Loucy (cell line): ENCODE measurements at regions not wholly inside any gene's neighbourhood (a gene's known extent, or its start where the extent isn't known, plus 50 kb on each side); places are given as distances from the start of the nearest gene placed in this dataset.

Source experiments
- H2AFZ ChIP-seq: fragments of 200-600 bp; sonication (generic); 2 replicates; pipeline ENCODE4 v1.6.0; 2016; ENCODE audit warnings: antibody characterized with exemption, mild to moderate bottlenecking, low read length, moderate library complexity
- H3F3A ChIP-seq: fragments of 200-600 bp; 2 replicates; pipeline ENCODE4 v1.6.0; 2016; ENCODE audit warnings: antibody characterized with exemption, low read depth, mild to moderate bottlenecking
- H3K27me3 ChIP-seq: fragments of 200-600 bp; sonication (generic); 2 replicates; pipeline ENCODE4 v1.6.1; 2014; ENCODE audit warnings: low read length, mild to moderate bottlenecking; ENCODE audit not compliant: insufficient read depth, poor library complexity, severe bottlenecking
- H3K36me3 ChIP-seq: fragments of 200-600 bp; sonication (generic); 2 replicates; pipeline ENCODE4 v1.6.1; 2016; ENCODE audit warnings: low read length; ENCODE audit not compliant: insufficient read depth
- H3K4me1 ChIP-seq: fragments of 200-600 bp; sonication (generic); 2 replicates; pipeline ENCODE4 v1.5.1; 2014; ENCODE audit warnings: low read length, mild to moderate bottlenecking; ENCODE audit not compliant: insufficient read depth, poor library complexity, severe bottlenecking
- H3K4me2 ChIP-seq: fragments of 200-600 bp; sonication (generic); 2 replicates; pipeline ENCODE4 v1.6.0; 2014; ENCODE audit warnings: antibody characterized with exemption, low read length, low read depth, mild to moderate bottlenecking; ENCODE audit not compliant: poor library complexity, severe bottlenecking
- H3K4me3 ChIP-seq: fragments of 200-600 bp; sonication (generic); 2 replicates; pipeline ENCODE4 v1.5.1; 2014; ENCODE audit warnings: low read length, mild to moderate bottlenecking, mixed read lengths; ENCODE audit not compliant: poor library complexity, severe bottlenecking
- H3K79me2 ChIP-seq: fragments of 200-600 bp; sonication (generic); 2 replicates; pipeline ENCODE4 v1.6.1; 2014; ENCODE audit warnings: low read length; ENCODE audit not compliant: insufficient read depth
- H3K9ac ChIP-seq: fragments of 200-600 bp; sonication (generic); 2 replicates; pipeline ENCODE4 v1.6.0; 2014; ENCODE audit warnings: mild to moderate bottlenecking, low read depth, low read length, moderate library complexity; ENCODE audit not compliant: poor library complexity, severe bottlenecking
- H3K9me2 ChIP-seq: fragments of 200-600 bp; sonication (generic); replicated peaks from 2 replicates; pipeline ENCODE4 v1.6.1; 2016; ENCODE audit warnings: low read depth, low read length, mixed read lengths
- H3K9me3 ChIP-seq: fragments of 200-600 bp; sonication (generic); 2 replicates; pipeline ENCODE4 v1.6.1; 2014; ENCODE audit warnings: mild to moderate bottlenecking, antibody characterized with exemption, low read length, low read depth; ENCODE audit not compliant: insufficient read depth
- H4K20me1 ChIP-seq: fragments of 200-600 bp; sonication (generic); 2 replicates; pipeline ENCODE4 v1.6.0; 2014; ENCODE audit warnings: antibody characterized with exemption, low read length, mild to moderate bottlenecking; ENCODE audit not compliant: insufficient read depth, poor library complexity, severe bottlenecking
- EZH2phosphoT487 ChIP-seq: fragments of 200-600 bp; IDR thresholded peaks from 2 replicates; pipeline ENCODE4 v1.6.1; 2018; ENCODE audit warnings: antibody characterized with exemption, mild to moderate bottlenecking, moderate library complexity, borderline replicate concordance
- TF ChIP-seq, protein P1 (sequence below): fragments of 200-600 bp; sonication (generic); conservative IDR thresholded peaks from 2 replicates; pipeline ENCODE4 v1.5.1; 2014; ENCODE audit warnings: mild to moderate bottlenecking, antibody characterized with exemption, low read length

DNA sequence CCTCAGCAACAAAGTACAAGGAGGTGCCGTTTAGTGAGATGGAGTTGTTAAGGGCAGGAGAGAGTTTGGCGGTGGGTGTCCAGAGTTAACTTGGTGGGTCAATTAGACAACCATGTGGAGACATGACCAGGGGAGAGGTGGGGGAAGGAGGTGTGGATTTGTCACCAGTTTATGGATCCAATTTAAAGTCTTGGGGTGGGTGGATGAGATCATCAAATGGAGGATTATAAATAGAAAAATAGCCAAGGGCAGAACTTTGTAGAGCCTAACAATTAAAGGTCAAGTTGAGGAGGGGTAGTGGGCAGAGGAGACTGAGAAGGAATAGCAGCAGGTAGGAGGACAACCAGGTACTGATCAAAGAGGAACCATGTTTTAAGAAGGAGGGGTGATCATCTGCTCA lies 108.7 kb upstream of the IL12B start:
- no peak overlapping the region for H3K4me3 ChIP-seq
- H3K27me3 ChIP-seq, result no peaks in the 10 kb centered on the region
- H3K79me2 ChIP-seq, result no peaks in the 10 kb centered on the region
- no peaks in the 10 kb centered on the region for H4K20me1 ChIP-seq
- no peaks in the 10 kb centered on the region for H3K36me3 ChIP-seq
- H2AFZ ChIP-seq, result no peak overlapping the region
- no peaks in the 10 kb centered on the region for H3K9me2 ChIP-seq
- no peak overlapping the region for H3K4me2 ChIP-seq
- no peak overlapping the region for H3K9ac ChIP-seq
- H3K9me3 ChIP-seq, result no peaks in the 10 kb centered on the region
- no peaks in the 10 kb centered on the region for H3F3A ChIP-seq
- no peak for TF ChIP-seq EZH2phosphoT487
- TF ChIP-seq, protein P1, sequence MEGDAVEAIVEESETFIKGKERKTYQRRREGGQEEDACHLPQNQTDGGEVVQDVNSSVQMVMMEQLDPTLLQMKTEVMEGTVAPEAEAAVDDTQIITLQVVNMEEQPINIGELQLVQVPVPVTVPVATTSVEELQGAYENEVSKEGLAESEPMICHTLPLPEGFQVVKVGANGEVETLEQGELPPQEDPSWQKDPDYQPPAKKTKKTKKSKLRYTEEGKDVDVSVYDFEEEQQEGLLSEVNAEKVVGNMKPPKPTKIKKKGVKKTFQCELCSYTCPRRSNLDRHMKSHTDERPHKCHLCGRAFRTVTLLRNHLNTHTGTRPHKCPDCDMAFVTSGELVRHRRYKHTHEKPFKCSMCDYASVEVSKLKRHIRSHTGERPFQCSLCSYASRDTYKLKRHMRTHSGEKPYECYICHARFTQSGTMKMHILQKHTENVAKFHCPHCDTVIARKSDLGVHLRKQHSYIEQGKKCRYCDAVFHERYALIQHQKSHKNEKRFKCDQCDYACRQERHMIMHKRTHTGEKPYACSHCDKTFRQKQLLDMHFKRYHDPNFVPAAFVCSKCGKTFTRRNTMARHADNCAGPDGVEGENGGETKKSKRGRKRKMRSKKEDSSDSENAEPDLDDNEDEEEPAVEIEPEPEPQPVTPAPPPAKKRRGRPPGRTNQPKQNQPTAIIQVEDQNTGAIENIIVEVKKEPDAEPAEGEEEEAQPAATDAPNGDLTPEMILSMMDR, result no peak
- H3K4me1 ChIP-seq, result no peaks in the 10 kb centered on the region

DNA sequence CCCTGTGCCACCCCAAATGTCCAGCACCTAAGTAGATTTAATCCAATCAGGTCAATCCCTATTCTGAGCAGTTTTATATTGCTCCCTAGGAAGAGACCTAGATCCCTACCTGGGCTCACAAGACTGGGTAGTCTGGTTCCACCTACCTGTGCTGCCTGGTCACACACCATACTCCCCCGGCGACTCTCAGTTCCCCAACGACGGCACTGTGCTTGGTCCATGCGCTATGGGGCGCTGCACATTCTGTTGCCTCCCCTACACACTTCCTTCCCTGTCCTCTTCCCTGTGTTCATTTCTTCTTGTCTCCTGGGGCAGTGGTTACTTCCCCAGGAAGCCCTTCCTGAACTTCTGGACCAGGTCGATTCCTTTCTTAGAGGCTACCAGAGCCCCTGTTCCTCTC lies 109.9 kb upstream of the IL12B start:
- Histone ChIP-seq H3K79me2 (no peaks in the 10 kb centered on the region), H3K27me3 (no peaks in the 10 kb centered on the region), H3K36me3 (no peaks in the 10 kb centered on the region), H3K9me2 (no peaks in the 10 kb centered on the region), H2AFZ (no peak overlapping the region), H3F3A (no peaks in the 10 kb centered on the region), H3K4me2 (no peak overlapping the region), H3K9ac (no peak overlapping the region), H3K9me3 (no peaks in the 10 kb centered on the region), H4K20me1 (no peaks in the 10 kb centered on the region), H3K4me3 (no peak overlapping the region), H3K4me1 (no peaks in the 10 kb centered on the region)
- TF ChIP-seq, protein P1, result no peak
- TF ChIP-seq EZH2phosphoT487, result no peak

DNA sequence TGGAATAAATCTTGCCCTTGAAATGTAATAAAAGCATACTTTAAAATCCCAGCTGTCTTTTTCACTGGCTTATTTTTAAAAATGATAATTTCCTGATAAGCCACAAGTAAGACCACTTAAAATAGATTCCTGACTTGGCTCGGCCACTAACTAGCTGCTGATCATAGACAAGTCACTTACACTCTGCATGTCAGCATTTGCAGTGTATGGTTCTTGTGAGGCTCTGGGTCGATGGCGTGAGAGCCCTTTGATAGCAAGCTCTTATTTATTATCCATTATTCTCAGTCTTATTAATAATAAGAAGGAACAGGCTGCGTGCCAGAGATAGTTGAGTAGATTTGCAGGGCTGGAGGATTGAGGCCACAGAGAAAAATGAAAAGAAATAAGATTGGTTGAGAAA lies 110.7 kb upstream of the IL12B start:
- Histone ChIP-seq H3K9me3 (no peaks in the 10 kb centered on the region), H4K20me1 (no peaks in the 10 kb centered on the region), H3K79me2 (no peaks in the 10 kb centered on the region), H3K9ac (no peak overlapping the region), H3K4me3 (no peak overlapping the region), H3F3A (no peaks in the 10 kb centered on the region), H3K9me2 (no peaks in the 10 kb centered on the region), H3K36me3 (no peaks in the 10 kb centered on the region), H3K4me2 (no peak overlapping the region), H3K27me3 (no peaks in the 10 kb centered on the region), H3K4me1 (no peaks in the 10 kb centered on the region), H2AFZ (no peak overlapping the region)
- TF ChIP-seq, protein P1, result no peak
- no peak for TF ChIP-seq EZH2phosphoT487
